Ovary (tissue), 3 donors: ENCODE measurements at regions not wholly inside any gene's neighbourhood (a gene's known extent, or its start where the extent isn't known, plus 50 kb on each side); places are given as distances from the start of the nearest gene placed in this dataset.

Experiments
- POLR2A ChIP-seq: fragments of 450-650 bp; IDR thresholded peaks from one replicate; pipeline ENCODE4 v1.6.1; 2017; ENCODE audit warnings: antibody characterized with exemption, mild to moderate bottlenecking, moderate library complexity
- TF ChIP-seq, protein P1 (sequence below), 3 donors: fragments of 450-650 bp in 2 of 3; fragments of 200-600 bp in 1 of 3; IDR thresholded peaks; one replicate each; pipeline versions ENCODE4 v1.5.1 to v1.8.0; 2016 to 2022; ENCODE audit warnings: antibody characterized with exemption in 3 of 3, mild to moderate bottlenecking in 1 of 3
- donor health status: DM: no; HTN: no; CAD: no.

DNA sequence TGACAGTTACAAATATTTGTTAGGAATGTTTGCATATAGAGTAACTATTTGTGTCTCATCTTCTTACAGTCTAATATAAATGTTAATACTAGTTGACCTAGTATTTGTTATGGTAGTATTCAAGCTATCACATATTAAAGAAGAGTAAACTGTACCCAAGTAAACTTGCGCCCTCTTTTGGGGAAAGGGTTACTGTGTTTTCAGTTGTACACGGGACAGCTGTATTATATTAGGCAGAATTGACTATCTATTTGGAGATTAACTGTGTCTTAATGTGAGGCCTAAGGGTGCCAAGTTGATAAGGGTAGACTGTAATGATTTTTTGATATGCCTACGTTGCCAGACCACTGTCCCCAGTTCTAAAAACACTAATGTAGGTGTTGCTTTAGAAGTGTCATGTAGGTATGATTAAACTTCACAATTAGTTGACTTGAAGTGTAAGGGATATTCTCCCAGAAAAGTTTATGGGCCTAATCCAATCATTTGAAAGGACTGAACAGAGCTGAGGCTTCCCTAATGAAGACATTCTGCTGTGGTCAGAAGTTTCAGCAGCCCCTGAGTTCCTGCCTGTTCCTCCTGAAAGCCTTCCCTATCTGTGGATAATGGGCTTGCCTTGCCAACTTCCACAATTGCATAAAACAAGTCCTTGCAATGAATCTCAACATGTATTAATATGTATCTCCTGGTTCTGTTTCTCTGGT, 172.8 kb upstream of the CXCL13 start:
- TF ChIP-seq, protein P1, sequence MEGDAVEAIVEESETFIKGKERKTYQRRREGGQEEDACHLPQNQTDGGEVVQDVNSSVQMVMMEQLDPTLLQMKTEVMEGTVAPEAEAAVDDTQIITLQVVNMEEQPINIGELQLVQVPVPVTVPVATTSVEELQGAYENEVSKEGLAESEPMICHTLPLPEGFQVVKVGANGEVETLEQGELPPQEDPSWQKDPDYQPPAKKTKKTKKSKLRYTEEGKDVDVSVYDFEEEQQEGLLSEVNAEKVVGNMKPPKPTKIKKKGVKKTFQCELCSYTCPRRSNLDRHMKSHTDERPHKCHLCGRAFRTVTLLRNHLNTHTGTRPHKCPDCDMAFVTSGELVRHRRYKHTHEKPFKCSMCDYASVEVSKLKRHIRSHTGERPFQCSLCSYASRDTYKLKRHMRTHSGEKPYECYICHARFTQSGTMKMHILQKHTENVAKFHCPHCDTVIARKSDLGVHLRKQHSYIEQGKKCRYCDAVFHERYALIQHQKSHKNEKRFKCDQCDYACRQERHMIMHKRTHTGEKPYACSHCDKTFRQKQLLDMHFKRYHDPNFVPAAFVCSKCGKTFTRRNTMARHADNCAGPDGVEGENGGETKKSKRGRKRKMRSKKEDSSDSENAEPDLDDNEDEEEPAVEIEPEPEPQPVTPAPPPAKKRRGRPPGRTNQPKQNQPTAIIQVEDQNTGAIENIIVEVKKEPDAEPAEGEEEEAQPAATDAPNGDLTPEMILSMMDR (IDR thresholded peaks at IDR 0.05): no peak
- TF ChIP-seq POLR2A: no peak
